ENCODE measurements at regions not wholly inside any gene's neighbourhood (a gene's known extent, or its start where the extent isn't known, plus 50 kb on each side); places are given as distances from the start of the nearest gene placed in this dataset.

- BruUV-seq (replicated peaks), result no TSS peak
- Mint-ChIP-seq H3K36me3 (ENCODE audit: insufficient read depth, unreplicated experiment) (peaks cover 7% of the 10 kb centered on the region), H3K27me3 (ENCODE audit: unreplicated experiment) (no peaks in the 10 kb centered on the region), H3K4me1 (ENCODE audit: low read depth, unreplicated experiment) (peaks cover 13% of the 10 kb centered on the region), H3K27ac (ENCODE audit: unreplicated experiment) (no peak overlapping the region), H3K4me3 (ENCODE audit: low read depth, unreplicated experiment) (no peak overlapping the region), H3K9me3 (ENCODE audit: low read depth, unreplicated experiment) (no peaks in the 10 kb centered on the region)
- DNase-seq, result no peak
- intact Hi-C loops (cut with micrococcal nuclease; ENCODE audit: unreplicated experiment), result no loop called here
- no peak for TF ChIP-seq CTCF (IDR thresholded peaks at IDR 0.05; ENCODE audit: unreplicated experiment)
- CTCF ChIA-PET, result interaction anchor here (0.6 to 0.8 kb wide), 2 partner anchors 12 to 56 kb away, joined by 3 read pairs; no protein-coding TSS in a partner anchor
Measured at GRCh38 chr16:10333321-10334032, 52.4 kb upstream of the ATF7IP2 start.

GRCh38 chr16:10335681-10336080 is 50.2 kb upstream of the ATF7IP2 start:
- peaks cover 10% of the 10 kb centered on the region for H3K9me3 Mint-ChIP-seq (ENCODE audit: low read depth, unreplicated experiment)
- CTCF ChIA-PET, result interaction anchor here (0.7 kb wide), 1 partner anchor 191 kb away, joined by 3 read pairs; no protein-coding TSS in a partner anchor
- no peak for DNase-seq
- intact Hi-C loops (cut with micrococcal nuclease; ENCODE audit: unreplicated experiment), result no loop called here
- H3K27ac Mint-ChIP-seq (ENCODE audit: unreplicated experiment), result no peak overlapping the region
- peaks cover 13% of the 10 kb centered on the region for H3K4me1 Mint-ChIP-seq (ENCODE audit: low read depth, unreplicated experiment)
- no peaks in the 10 kb centered on the region for H3K27me3 Mint-ChIP-seq (ENCODE audit: unreplicated experiment)
- peaks cover 7% of the 10 kb centered on the region for H3K36me3 Mint-ChIP-seq (ENCODE audit: insufficient read depth, unreplicated experiment)
- no peak overlapping the region for H3K4me3 Mint-ChIP-seq (ENCODE audit: low read depth, unreplicated experiment)
- no peak for TF ChIP-seq CTCF (IDR thresholded peaks at IDR 0.05; ENCODE audit: unreplicated experiment)
- BruUV-seq (replicated peaks), result no TSS peak

Data from Calu3 (cell line).